H54 (cell line): ENCODE measurements at regions not wholly inside any gene's neighbourhood (a gene's known extent, or its start where the extent isn't known, plus 50 kb on each side); places are given as distances from the start of the nearest gene placed in this dataset.

Experiments used
- DNase-seq: peaks from one replicate; pipeline ENCODE4 v3.0.0; 2011; ENCODE audit warnings: low spot score, mixed read lengths; ENCODE audit not compliant: insufficient read length
- FAIRE-seq: peaks from 3 replicates; lab custom pipeline; 2011; peaks lifted over from hg19 to GRCh38; lab: Jason Lieb, UNC
- POLR2A ChIP-seq: IDR thresholded peaks from 2 replicates; pipeline ENCODE4 v1.6.1; 2011; ENCODE audit warnings: low read depth, mild to moderate bottlenecking, low read length

GRCh38 chr14:96617635-96618034 lies 115.5 kb downstream of the PAPOLA start:
- FAIRE-seq (no peak), DNase-seq (no peak)
- TF ChIP-seq POLR2A: no peak

- DNase-seq: no peak
- TF ChIP-seq POLR2A: no peak
- FAIRE-seq: no peak
Observed at GRCh38 chr14:96622926-96623325, 120.7 kb downstream of the PAPOLA start.

DNA sequence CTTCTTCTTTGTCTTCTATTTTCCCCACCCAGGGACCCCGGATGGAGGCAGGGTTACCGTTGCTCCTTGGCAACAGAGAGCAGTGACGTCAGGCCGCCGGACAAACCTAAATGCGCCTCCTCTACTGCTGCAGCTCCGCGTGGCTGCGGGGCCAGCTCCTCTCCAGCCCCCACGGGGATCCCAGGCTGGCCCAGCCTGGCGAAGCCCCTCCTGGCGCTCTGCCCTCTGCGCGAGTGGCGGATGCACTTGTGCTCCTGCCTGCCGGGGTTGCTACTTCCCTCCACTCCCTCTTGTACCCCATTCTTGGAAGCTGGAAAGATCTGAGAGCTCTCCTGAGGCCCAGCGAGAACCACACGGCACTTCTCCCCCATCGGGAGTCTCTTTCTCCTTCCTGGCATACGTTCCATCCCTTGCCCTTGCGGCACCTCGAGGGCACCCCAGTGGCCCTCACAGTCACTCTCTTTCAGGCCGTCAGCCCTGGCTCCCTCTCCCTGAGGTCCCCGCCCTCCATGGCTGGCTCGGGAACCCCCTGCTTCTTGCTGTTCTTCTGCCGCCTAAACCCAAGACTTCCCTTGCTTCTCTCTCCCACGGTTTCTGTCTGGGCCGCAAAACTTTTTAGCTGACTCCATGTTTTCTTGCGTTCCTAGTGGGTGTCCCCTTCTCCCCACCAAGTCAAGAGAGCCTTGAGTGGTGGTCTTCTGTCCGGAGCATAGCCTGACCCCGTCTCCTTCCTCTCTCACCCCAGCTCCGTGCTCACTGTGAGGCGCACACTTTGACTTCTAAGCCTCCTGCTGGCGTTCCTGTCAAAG lies 121.7 kb downstream of the PAPOLA start:
- FAIRE-seq: no peak
- no peak for TF ChIP-seq POLR2A
- no peak for DNase-seq

- no peak for TF ChIP-seq POLR2A
- no peak for FAIRE-seq
- no peak for DNase-seq
Observed at GRCh38 chr14:96624661-96625425, 122.7 kb downstream of the PAPOLA start.

- no peak for TF ChIP-seq POLR2A
- DNase-seq (no peak), FAIRE-seq (no peak)
Observed at GRCh38 chr14:96625426-96625985, 123.3 kb downstream of the PAPOLA start.

GRCh38 chr14:96626121-96626768 lies 124.1 kb downstream of the PAPOLA start:
- FAIRE-seq: no peak
- no peak for TF ChIP-seq POLR2A
- DNase-seq: no peak

GRCh38 chr14:96626916-96627315 lies 124.7 kb downstream of the PAPOLA start:
- FAIRE-seq (no peak), DNase-seq (no peak)
- TF ChIP-seq POLR2A: no peak

GRCh38 chr14:96627386-96627785 lies 125.2 kb downstream of the PAPOLA start:
- no peak for TF ChIP-seq POLR2A
- FAIRE-seq (no peak), DNase-seq (no peak)

DNA sequence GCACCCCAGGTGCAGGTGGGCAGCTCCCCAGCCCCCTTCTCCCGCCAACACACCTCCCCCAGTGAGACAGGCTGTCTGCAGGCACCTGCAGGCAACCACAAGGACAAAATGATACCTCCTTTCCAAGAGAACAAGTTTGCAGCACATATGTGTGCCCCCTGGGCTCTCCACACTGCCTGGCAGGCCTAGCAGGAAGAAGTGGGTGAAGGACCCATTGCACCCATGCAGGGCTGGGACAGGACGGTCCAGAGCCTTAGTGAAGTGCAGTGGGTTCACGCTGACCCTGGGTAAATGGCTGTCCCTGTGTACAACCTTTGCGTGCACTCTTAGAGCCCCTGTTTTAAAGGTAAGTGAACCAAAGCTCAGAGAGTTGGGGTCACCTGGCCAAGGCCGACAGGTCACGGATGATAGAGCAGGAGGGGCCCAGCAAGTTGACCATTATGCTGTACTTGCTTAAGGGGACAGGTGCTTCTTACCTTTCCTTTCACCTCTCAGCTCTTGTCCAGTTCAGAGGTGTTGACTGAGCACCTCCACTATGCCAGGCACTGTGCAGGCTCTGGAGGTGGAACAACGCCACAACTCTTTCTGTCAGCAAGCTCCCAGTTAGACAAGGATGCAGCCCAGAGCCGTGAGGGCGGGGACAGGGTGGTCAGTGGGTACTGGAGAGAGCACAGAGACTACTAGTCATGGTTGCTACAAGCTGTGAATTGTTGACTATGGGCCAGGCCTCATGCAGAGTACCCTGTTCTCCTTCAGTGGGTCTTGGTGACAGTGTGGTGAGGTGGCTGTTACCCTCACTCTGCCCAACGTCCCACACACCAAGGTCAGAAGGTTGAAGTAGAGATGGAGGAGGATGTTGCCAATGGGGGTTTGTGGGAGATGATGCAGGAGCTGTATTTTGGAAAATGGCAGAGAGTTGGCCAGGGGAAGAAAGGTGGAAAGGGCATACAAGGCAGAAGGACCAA lies 125.9 kb downstream of the PAPOLA start:
- no peak for TF ChIP-seq POLR2A
- FAIRE-seq (no peak), DNase-seq (no peak)

DNA sequence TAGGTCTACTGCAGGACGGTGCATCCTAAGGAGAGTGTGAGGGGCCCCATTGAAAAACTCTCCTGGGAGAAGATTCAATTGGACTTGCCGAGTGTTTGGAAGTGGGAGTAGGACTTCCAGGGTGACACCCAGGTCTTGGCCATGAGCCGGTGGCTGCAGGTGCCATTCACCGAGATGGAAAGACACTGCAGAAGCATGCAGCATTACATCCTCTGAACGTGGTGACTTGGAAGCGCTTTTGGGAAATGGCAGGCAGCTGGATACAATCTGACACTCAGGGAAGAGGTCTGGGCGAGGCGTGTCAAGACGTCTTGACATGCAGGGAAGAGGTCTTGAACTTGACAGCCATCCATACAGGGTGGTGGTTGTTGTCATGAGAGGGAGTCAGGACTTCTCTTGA lies 126.9 kb downstream of the PAPOLA start:
- TF ChIP-seq POLR2A: no peak
- FAIRE-seq (no peak), DNase-seq (no peak)

GRCh38 chr14:96629558-96630222 lies 127.5 kb downstream of the PAPOLA start:
- no peak for TF ChIP-seq POLR2A
- no peak for FAIRE-seq
- DNase-seq: no peak

GRCh38 chr14:96630281-96630680 lies 128.1 kb downstream of the PAPOLA start:
- FAIRE-seq (no peak), DNase-seq (no peak)
- no peak for TF ChIP-seq POLR2A

DNA sequence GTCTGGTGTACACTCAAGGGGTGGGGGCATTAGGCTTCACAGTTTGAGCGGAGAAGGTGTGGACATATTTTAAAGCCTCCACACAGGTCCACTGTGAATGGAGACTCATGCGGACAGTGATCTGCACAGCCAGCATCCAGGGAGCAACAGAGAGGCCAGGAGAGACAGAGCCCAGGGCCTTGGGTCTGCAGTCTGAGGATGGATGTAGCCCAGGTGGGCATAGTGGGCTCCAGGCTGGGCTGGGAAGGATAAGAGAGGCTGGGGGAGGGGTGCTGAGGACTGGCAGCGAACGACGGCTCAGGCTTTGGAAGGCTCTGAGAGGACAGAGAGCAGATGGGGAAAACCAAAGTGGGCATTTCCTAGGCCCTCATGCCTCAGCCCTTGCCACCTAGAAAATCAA lies 128.8 kb downstream of the PAPOLA start:
- DNase-seq: no peak
- FAIRE-seq: no peak
- no peak for TF ChIP-seq POLR2A
